SK-N-SH (cell line): ENCODE measurements at regions not wholly inside any gene's neighbourhood (a gene's known extent, or its start where the extent isn't known, plus 50 kb on each side); places are given as distances from the start of the nearest gene placed in this dataset.

Experiments used
- CTCF ChIA-PET: fragments of 300-600, 350-600 bp; formaldehyde crosslinking; extraction: SDS; loops from one replicate; lab custom pipeline; 2021; lab: Yijun Ruan, JAX
- POLR2A ChIA-PET: fragments of 350-600 bp; sonication (Branson Sonifier 250); formaldehyde crosslinking; extraction: SDS; loops from one replicate; lab custom pipeline; 2020; ENCODE audit warnings: antibody characterized with exemption, inconsistent platforms; lab: Yijun Ruan, JAX
- DNase-seq: peaks from one replicate; pipeline ENCODE4 v3.0.0; 2012
- H2AFZ ChIP-seq: fragments of 200-600 bp; sonication (generic); 2 replicates; pipeline ENCODE4 v1.8.1; 2016; ENCODE audit warnings: antibody characterized with exemption, mild to moderate bottlenecking, low read depth
- H3F3A ChIP-seq: fragments of 200-600 bp; sonication (generic); replicated peaks from 2 replicates; pipeline ENCODE3; 2016; ENCODE audit warnings: antibody characterized with exemption, mild to moderate bottlenecking; ENCODE audit not compliant: insufficient read depth
- H3K27ac ChIP-seq, 2 experiments: fragments of 200-500 bp in 1 of 2; fragments of 200-600 bp in 1 of 2; sonication (Bioruptor generic) in 1 of 2; sonication (generic), shearing (Covaris generic) in 1 of 2; 2 replicates each; pipeline versions ENCODE4 v1.5.1 to v1.6.1; 2014 to 2016; ENCODE audit warnings: low read depth in 2 of 2, inconsistent platforms in 1 of 2, low read length in 1 of 2, mild to moderate bottlenecking in 1 of 2, mixed read lengths in 1 of 2
- H3K27me3 ChIP-seq: fragments of 200-600 bp; sonication (generic), shearing (Covaris generic); 2 replicates; pipeline ENCODE4 v1.6.1; 2016; ENCODE audit warnings: mixed run types; ENCODE audit not compliant: insufficient read depth
- H3K36me3 ChIP-seq, 2 experiments: fragments of 200-500 bp in 1 of 2; fragments of 200-600 bp in 1 of 2; sonication (Bioruptor generic) in 1 of 2; sonication (generic) in 1 of 2; replicated peaks in 1 of 2; 2 replicates each; pipeline versions ENCODE3 to v1.5.1; 2014 to 2016; ENCODE audit warnings: low read length in 1 of 2, mild to moderate bottlenecking in 1 of 2; ENCODE audit not compliant: insufficient read depth in 2 of 2, control insufficient read depth in 1 of 2
- H3K4me1 ChIP-seq, 2 experiments: fragments of 200-500 bp in 1 of 2; fragments of 200-600 bp in 1 of 2; sonication (Bioruptor generic) in 1 of 2; sonication (generic), shearing (Covaris generic) in 1 of 2; 2 replicates each; pipeline versions ENCODE4 v1.5.1 to v1.6.1; 2014 to 2016; ENCODE audit warnings: low read depth in 1 of 2, low read length in 1 of 2, mixed run types in 1 of 2; ENCODE audit not compliant: insufficient read depth in 2 of 2, control insufficient read depth in 1 of 2
- H3K4me2 ChIP-seq: fragments of 200-600 bp; sonication (generic), shearing (Covaris generic); 2 replicates; pipeline ENCODE4 v1.6.1; 2017; ENCODE audit warnings: mixed run types
- H3K4me3 ChIP-seq, 2 experiments: fragments of 200-500 bp in 1 of 2; fragments of 200-600 bp in 1 of 2; sonication (Bioruptor generic) in 1 of 2; sonication (generic), shearing (Covaris generic) in 1 of 2; 2 replicates each; pipeline versions ENCODE4 v1.5.1 to v1.8.1; 2014 to 2016; ENCODE audit warnings: low read depth in 2 of 2, inconsistent platforms in 1 of 2, low read length in 1 of 2, mild to moderate bottlenecking in 1 of 2, mixed read lengths in 1 of 2, moderate library complexity in 1 of 2
- H3K79me2 ChIP-seq: fragments of 200-600 bp; sonication (generic); 2 replicates; pipeline ENCODE4 v1.8.1; 2017; ENCODE audit warnings: mild to moderate bottlenecking; ENCODE audit not compliant: insufficient read depth
- H3K9ac ChIP-seq: fragments of 200-600 bp; sonication (generic); 2 replicates; pipeline ENCODE4 v1.6.1; 2017; ENCODE audit warnings: mixed run types
- H3K9me2 ChIP-seq: fragments of 200-600 bp; sonication (generic); 2 replicates; pipeline ENCODE4 v1.6.1; 2017; ENCODE audit warnings: mixed run types
- H3K9me3 ChIP-seq: fragments of 200-600 bp; sonication (generic); 2 replicates; pipeline ENCODE4 v1.6.1; 2017; ENCODE audit warnings: mixed run types, mild to moderate bottlenecking, moderate library complexity
- H4K20me1 ChIP-seq: fragments of 200-600 bp; sonication (generic); 2 replicates; pipeline ENCODE4 v1.6.1; 2017; ENCODE audit warnings: mild to moderate bottlenecking, mixed run types; ENCODE audit not compliant: insufficient read depth
- CHD2 ChIP-seq: fragments of 150-350 bp; IDR thresholded peaks from 2 replicates; pipeline ENCODE4 v1.6.1; 2018; ENCODE audit warnings: low read length; ENCODE audit not compliant: partially characterized antibody
- ELF1 ChIP-seq: IDR thresholded peaks from 2 replicates; pipeline ENCODE4 v1.4.0; 2012
- FOSL2 ChIP-seq: IDR thresholded peaks from 2 replicates; pipeline ENCODE4 v1.4.0; 2012; ENCODE audit warnings: low read depth, mild to moderate bottlenecking, moderate library complexity, borderline replicate concordance
- FOXM1 ChIP-seq: IDR thresholded peaks from 2 replicates; pipeline ENCODE4 v1.4.0; 2012; ENCODE audit warnings: low read depth, mild to moderate bottlenecking
- GABPA ChIP-seq: IDR thresholded peaks from 2 replicates; pipeline ENCODE4 v1.4.0; 2012; ENCODE audit warnings: low read depth, mild to moderate bottlenecking
- GATA2 ChIP-seq: sonication (generic); formaldehyde crosslinking; IDR thresholded peaks from 2 replicates; pipeline ENCODE4 v1.5.0; 2020; ENCODE audit warnings: mild to moderate bottlenecking, missing genetic modification reagents
- JUND ChIP-seq: IDR thresholded peaks from 2 replicates; pipeline ENCODE4 v1.4.0; 2012
- MEF2A ChIP-seq: IDR thresholded peaks from 2 replicates; pipeline ENCODE4 v1.4.0; 2012; ENCODE audit warnings: low read depth, borderline replicate concordance
- NFIC ChIP-seq: IDR thresholded peaks from 2 replicates; pipeline ENCODE4 v1.4.0; 2012; ENCODE audit warnings: borderline replicate concordance
- PBX3 ChIP-seq: IDR thresholded peaks from 2 replicates; pipeline ENCODE4; 2012
- RAD21 ChIP-seq: IDR thresholded peaks from 2 replicates; pipeline ENCODE4 v1.6.1; 2012; ENCODE audit warnings: mild to moderate bottlenecking, low read length
- RCOR1 ChIP-seq: fragments of 150-350 bp; IDR thresholded peaks from 2 replicates; pipeline ENCODE4 v1.6.1; 2017; ENCODE audit warnings: antibody characterized with exemption, low read length
- RFX5 ChIP-seq: IDR thresholded peaks from 2 replicates; pipeline ENCODE4 v1.6.1; 2012; ENCODE audit warnings: mild to moderate bottlenecking, improper control_type of control experiment, low read length
- RXRA ChIP-seq: IDR thresholded peaks from 2 replicates; pipeline ENCODE4 v1.4.0; 2012; ENCODE audit warnings: low read depth, mild to moderate bottlenecking, borderline replicate concordance
- SIN3A ChIP-seq: IDR thresholded peaks from 2 replicates; pipeline ENCODE4 v1.6.1; 2012; ENCODE audit warnings: low read depth, mild to moderate bottlenecking, low read length, moderate library complexity, borderline replicate concordance
- WGBS: methylation state at CpG from one replicate; pipeline ENCODE4 v1.1.6; 2017; ENCODE audit warnings: low lambda C conversion rate; 5-methylcytosine and 5-hydroxymethylcytosine counted together
- TF ChIP-seq, protein P1 (sequence below): IDR thresholded peaks from 2 replicates; pipeline ENCODE4 v1.4.0; 2012; ENCODE audit warnings: low read depth
- TF ChIP-seq, protein P2 (sequence below): IDR thresholded peaks from 2 replicates; pipeline ENCODE4 v1.6.1; 2012; ENCODE audit warnings: mild to moderate bottlenecking, low read depth, low read length, moderate library complexity
- TF ChIP-seq, protein P3 (sequence below): IDR thresholded peaks from 2 replicates; pipeline ENCODE4 v1.4.0; 2012; ENCODE audit warnings: low read depth, borderline replicate concordance

- no peaks in the 10 kb centered on the region for H3K9me2 ChIP-seq
- H4K20me1 ChIP-seq = no peaks in the 10 kb centered on the region
- TF ChIP-seq FOSL2 (no peak), RAD21 (no peak)
- no peak overlapping the region for H3K27ac ChIP-seq
- WGBS = 93% methylated on average over 6 of the region's 6 CpGs
- no peak overlapping the region for H3K4me2 ChIP-seq
- no peak overlapping the region for H3K4me3 ChIP-seq
- ChIA-PET CTCF (no interaction called here), POLR2A (no interaction called here)
- no peak overlapping the region for H3K9ac ChIP-seq
- H2AFZ ChIP-seq = no peak overlapping the region
- no peaks in the 10 kb centered on the region for H3F3A ChIP-seq
- no peaks in the 10 kb centered on the region for H3K79me2 ChIP-seq
- H3K9me3 ChIP-seq = no peaks in the 10 kb centered on the region
- H3K36me3 ChIP-seq = no peaks in the 10 kb centered on the region
- peaks cover 2 to 4% of the 10 kb centered on the region in 2 experiments; a peak in 3 of 4 replicates for H3K4me1 ChIP-seq
- no peaks in the 10 kb centered on the region for H3K27me3 ChIP-seq
- DNase-seq = no peak
Measured at GRCh38 chr5:92906798-92907376, 674.1 kb downstream of the NR2F1-AS1 start.

DNA sequence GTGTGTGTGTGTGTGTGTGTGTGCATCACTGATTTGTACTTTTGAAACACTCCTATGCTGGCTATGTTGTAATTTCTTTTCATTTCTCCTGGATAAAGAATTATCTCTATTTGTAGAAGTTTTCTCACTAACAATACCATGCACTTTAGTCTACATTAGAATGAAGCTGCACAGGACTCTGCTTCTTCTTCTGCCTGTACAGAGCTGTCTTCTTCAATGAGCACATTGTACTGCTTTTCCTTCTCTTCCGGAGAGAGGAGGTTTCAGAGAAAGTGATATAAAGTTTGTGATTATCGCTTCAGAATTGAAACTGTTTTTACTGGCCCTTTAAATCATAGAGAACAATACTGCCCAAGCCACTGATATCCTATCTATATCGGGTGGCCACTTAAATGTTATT lies 677.0 kb downstream of the NR2F1-AS1 start:
- 87% methylated on average over 3 of the region's 3 CpGs for WGBS
- Histone ChIP-seq H3K79me2 (no peaks in the 10 kb centered on the region), H3F3A (no peaks in the 10 kb centered on the region), H3K36me3 (no peaks in the 10 kb centered on the region), H4K20me1 (no peaks in the 10 kb centered on the region), H3K4me2 (no peak overlapping the region), H3K4me3 (no peak overlapping the region), H3K4me1 (peaks cover 0 to 4% of the 10 kb centered on the region in 2 experiments; a peak in 2 of 4 replicates), H3K9me2 (no peaks in the 10 kb centered on the region), H3K9me3 (no peaks in the 10 kb centered on the region), H3K9ac (no peak overlapping the region), H3K27ac (no peak overlapping the region), H2AFZ (no peak overlapping the region), H3K27me3 (no peaks in the 10 kb centered on the region)
- no peak for DNase-seq
- TF ChIP-seq RCOR1 (no peak), NFIC (no peak), RFX5 (no peak), JUND (no peak), CHD2 (no peak), SIN3A (no peak), FOXM1 (no peak), ELF1 (no peak), GATA2 (CRISPR knock-in tag) (no peak), GABPA (no peak), FOSL2 (no peak), RXRA (no peak), PBX3 (no peak), RAD21 (no peak), MEF2A (no peak)
- TF ChIP-seq, protein P1, sequence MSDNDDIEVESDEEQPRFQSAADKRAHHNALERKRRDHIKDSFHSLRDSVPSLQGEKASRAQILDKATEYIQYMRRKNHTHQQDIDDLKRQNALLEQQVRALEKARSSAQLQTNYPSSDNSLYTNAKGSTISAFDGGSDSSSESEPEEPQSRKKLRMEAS = no peak
- TF ChIP-seq, protein P2, sequence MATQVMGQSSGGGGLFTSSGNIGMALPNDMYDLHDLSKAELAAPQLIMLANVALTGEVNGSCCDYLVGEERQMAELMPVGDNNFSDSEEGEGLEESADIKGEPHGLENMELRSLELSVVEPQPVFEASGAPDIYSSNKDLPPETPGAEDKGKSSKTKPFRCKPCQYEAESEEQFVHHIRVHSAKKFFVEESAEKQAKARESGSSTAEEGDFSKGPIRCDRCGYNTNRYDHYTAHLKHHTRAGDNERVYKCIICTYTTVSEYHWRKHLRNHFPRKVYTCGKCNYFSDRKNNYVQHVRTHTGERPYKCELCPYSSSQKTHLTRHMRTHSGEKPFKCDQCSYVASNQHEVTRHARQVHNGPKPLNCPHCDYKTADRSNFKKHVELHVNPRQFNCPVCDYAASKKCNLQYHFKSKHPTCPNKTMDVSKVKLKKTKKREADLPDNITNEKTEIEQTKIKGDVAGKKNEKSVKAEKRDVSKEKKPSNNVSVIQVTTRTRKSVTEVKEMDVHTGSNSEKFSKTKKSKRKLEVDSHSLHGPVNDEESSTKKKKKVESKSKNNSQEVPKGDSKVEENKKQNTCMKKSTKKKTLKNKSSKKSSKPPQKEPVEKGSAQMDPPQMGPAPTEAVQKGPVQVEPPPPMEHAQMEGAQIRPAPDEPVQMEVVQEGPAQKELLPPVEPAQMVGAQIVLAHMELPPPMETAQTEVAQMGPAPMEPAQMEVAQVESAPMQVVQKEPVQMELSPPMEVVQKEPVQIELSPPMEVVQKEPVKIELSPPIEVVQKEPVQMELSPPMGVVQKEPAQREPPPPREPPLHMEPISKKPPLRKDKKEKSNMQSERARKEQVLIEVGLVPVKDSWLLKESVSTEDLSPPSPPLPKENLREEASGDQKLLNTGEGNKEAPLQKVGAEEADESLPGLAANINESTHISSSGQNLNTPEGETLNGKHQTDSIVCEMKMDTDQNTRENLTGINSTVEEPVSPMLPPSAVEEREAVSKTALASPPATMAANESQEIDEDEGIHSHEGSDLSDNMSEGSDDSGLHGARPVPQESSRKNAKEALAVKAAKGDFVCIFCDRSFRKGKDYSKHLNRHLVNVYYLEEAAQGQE = no peak
- TF ChIP-seq, protein P3, sequence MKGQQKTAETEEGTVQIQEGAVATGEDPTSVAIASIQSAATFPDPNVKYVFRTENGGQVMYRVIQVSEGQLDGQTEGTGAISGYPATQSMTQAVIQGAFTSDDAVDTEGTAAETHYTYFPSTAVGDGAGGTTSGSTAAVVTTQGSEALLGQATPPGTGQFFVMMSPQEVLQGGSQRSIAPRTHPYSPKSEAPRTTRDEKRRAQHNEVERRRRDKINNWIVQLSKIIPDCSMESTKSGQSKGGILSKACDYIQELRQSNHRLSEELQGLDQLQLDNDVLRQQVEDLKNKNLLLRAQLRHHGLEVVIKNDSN = no peak
- ChIA-PET POLR2A (no interaction called here), CTCF (interaction anchor here (1.4 kb wide), 2 partner anchors 25 to 29 kb away, joined by 3 read pairs; no protein-coding TSS in a partner anchor)
